ENCODE measurements at regions not wholly inside any gene's neighbourhood (a gene's known extent, or its start where the extent isn't known, plus 50 kb on each side); places are given as distances from the start of the nearest gene placed in this dataset.
"Not testable (repeated sequence)": the region's sequence is repeated elsewhere in the genome, so short reads cannot be mapped to it uniquely, and the experiment has no call there.

- Histone ChIP-seq H3K4me1 (ENCODE audit: control insufficient read depth in 5 of 5, insufficient read depth in 5 of 5, low read length in 5 of 5) (no peaks in the 10 kb centered on the region), H3K4me3 (ENCODE audit: low read depth in 1 of 5, low read length in 5 of 5) (no peak overlapping the region), H3K27ac (ENCODE audit: low read depth, low read length) (no peak overlapping the region), H3K36me3 (ENCODE audit: control insufficient read depth in 5 of 5, insufficient read depth in 5 of 5, low read length in 5 of 5) (no peaks in the 10 kb centered on the region), H3K9me3 (ENCODE audit: control insufficient read depth in 5 of 5, low read length in 5 of 5) (no peaks in the 10 kb centered on the region), H3K27me3 (ENCODE audit: control insufficient read depth in 5 of 5, insufficient read depth in 4 of 5, low read length in 5 of 5) (no peaks in the 10 kb centered on the region), H3K9ac (ENCODE audit: low read length in 5 of 5) (no peak overlapping the region)
Observed at GRCh38 chr13:81246556-81246955, 905.6 kb upstream of the SPRY2 start.

DNA sequence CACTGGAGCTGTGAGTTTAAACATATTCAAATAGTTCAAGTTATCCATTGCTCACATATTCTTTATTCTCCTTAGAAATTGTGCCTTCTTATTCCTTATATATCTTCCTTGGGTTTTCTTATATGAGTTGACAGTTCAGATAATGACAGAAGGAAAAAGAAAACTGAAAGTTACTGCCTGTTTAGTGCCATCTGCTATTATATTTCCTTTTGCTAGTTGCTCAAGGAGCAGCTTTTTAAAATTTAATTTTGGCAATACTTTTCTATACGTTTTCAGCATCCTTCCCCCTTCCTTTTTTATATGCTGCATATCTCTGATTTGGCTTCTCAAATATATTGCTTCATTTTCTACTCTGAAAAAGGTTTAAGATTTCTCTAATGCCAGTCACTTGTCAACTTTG is 903.1 kb upstream of the SPRY2 start:
- Histone ChIP-seq H3K4me3 (ENCODE audit: low read depth in 1 of 5, low read length in 5 of 5) (no peak overlapping the region), H3K36me3 (ENCODE audit: control insufficient read depth in 5 of 5, insufficient read depth in 5 of 5, low read length in 5 of 5) (no peaks in the 10 kb centered on the region), H3K27me3 (ENCODE audit: control insufficient read depth in 5 of 5, insufficient read depth in 4 of 5, low read length in 5 of 5) (no peaks in the 10 kb centered on the region), H3K9ac (ENCODE audit: low read length in 5 of 5) (no peak overlapping the region), H3K27ac (ENCODE audit: low read depth, low read length) (no peak overlapping the region), H3K4me1 (ENCODE audit: control insufficient read depth in 5 of 5, insufficient read depth in 5 of 5, low read length in 5 of 5) (no peaks in the 10 kb centered on the region), H3K9me3 (ENCODE audit: control insufficient read depth in 5 of 5, low read length in 5 of 5) (no peaks in the 10 kb centered on the region)

GRCh38 chr13:81230386-81230785 is 889.5 kb upstream of the SPRY2 start:
- Histone ChIP-seq H3K4me3 (ENCODE audit: low read depth in 1 of 5, low read length in 5 of 5) (no peak overlapping the region), H3K36me3 (ENCODE audit: control insufficient read depth in 5 of 5, insufficient read depth in 5 of 5, low read length in 5 of 5) (no peaks in the 10 kb centered on the region), H3K27me3 (ENCODE audit: control insufficient read depth in 5 of 5, insufficient read depth in 4 of 5, low read length in 5 of 5) (no peaks in the 10 kb centered on the region), H3K4me1 (ENCODE audit: control insufficient read depth in 5 of 5, insufficient read depth in 5 of 5, low read length in 5 of 5) (no peaks in the 10 kb centered on the region), H3K9me3 (ENCODE audit: control insufficient read depth in 5 of 5, low read length in 5 of 5) (no peaks in the 10 kb centered on the region), H3K27ac (ENCODE audit: low read depth, low read length) (no peak overlapping the region), H3K9ac (ENCODE audit: low read length in 5 of 5) (no peak overlapping the region)

- H3K4me1 ChIP-seq (ENCODE audit: control insufficient read depth in 5 of 5, insufficient read depth in 5 of 5, low read length in 5 of 5); H3K4me3 ChIP-seq (ENCODE audit: low read depth in 1 of 5, low read length in 5 of 5); H3K9ac ChIP-seq (ENCODE audit: low read length in 5 of 5); H3K27ac ChIP-seq (ENCODE audit: low read depth, low read length); H3K9me3 ChIP-seq (ENCODE audit: control insufficient read depth in 5 of 5, low read length in 5 of 5); H3K27me3 ChIP-seq (ENCODE audit: control insufficient read depth in 5 of 5, insufficient read depth in 4 of 5, low read length in 5 of 5); H3K36me3 ChIP-seq (ENCODE audit: control insufficient read depth in 5 of 5, insufficient read depth in 5 of 5, low read length in 5 of 5): not testable (repeated sequence)
Observed at GRCh38 chr13:81226830-81227229, 885.9 kb upstream of the SPRY2 start.

- Histone ChIP-seq H3K27me3 (ENCODE audit: control insufficient read depth in 5 of 5, insufficient read depth in 4 of 5, low read length in 5 of 5) (no peaks in the 10 kb centered on the region), H3K9ac (ENCODE audit: low read length in 5 of 5) (no peak overlapping the region), H3K4me3 (ENCODE audit: low read depth in 1 of 5, low read length in 5 of 5) (no peak overlapping the region), H3K9me3 (ENCODE audit: control insufficient read depth in 5 of 5, low read length in 5 of 5) (no peaks in the 10 kb centered on the region), H3K36me3 (ENCODE audit: control insufficient read depth in 5 of 5, insufficient read depth in 5 of 5, low read length in 5 of 5) (no peaks in the 10 kb centered on the region), H3K4me1 (ENCODE audit: control insufficient read depth in 5 of 5, insufficient read depth in 5 of 5, low read length in 5 of 5) (no peaks in the 10 kb centered on the region), H3K27ac (ENCODE audit: low read depth, low read length) (no peak overlapping the region)
Observed at GRCh38 chr13:81224209-81224833, 883.4 kb upstream of the SPRY2 start.

DNA sequence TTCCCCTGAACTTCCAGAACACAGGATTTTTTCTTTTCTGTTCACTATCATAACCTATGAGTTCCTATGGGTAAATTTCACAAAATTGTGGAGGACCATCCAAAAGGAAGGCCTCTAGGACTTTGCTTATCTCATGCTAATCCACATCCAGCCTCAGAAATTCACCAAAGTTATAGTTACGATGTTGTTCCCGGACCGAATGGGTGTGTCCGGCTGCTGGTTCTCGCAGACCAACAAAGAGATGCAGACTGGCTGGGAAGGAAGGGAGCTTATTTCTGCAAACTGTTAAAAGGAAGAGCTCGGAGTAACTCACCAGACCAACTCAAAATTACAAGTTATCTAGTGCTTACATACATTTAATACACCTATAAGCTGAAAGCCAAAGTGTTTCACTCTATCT is 882.9 kb upstream of the SPRY2 start:
- Histone ChIP-seq H3K4me3 (ENCODE audit: low read depth in 1 of 5, low read length in 5 of 5) (no peak overlapping the region), H3K27ac (ENCODE audit: low read depth, low read length) (no peak overlapping the region)

DNA sequence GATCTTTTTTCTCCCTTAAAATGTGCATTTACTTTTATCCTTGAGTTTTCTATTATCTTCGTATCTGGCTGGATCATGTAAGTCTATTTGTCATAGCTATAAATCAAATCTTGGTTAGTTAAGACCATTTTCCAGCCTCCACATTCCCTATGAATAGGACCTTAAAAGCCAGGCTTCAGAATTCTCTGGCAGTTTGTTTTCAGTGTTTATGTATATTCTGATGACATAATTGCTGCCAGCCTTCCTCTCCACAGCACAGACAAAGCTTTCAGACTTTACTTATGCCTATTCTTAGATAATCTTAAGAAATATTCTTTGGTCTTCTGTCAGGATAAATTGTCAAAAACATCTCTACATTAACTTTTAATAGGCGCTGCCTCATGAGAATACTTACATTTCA is 870.8 kb upstream of the SPRY2 start:
- no peaks in the 10 kb centered on the region for H3K27me3 ChIP-seq (ENCODE audit: control insufficient read depth in 5 of 5, insufficient read depth in 4 of 5, low read length in 5 of 5)

More for the DNA sequence above, 882.9 kb upstream of the SPRY2 start:
- no peaks in the 10 kb centered on the region for H3K9me3 ChIP-seq (ENCODE audit: control insufficient read depth in 5 of 5, low read length in 5 of 5)
- no peaks in the 10 kb centered on the region for H3K27me3 ChIP-seq (ENCODE audit: control insufficient read depth in 5 of 5, insufficient read depth in 4 of 5, low read length in 5 of 5)
- no peaks in the 10 kb centered on the region for H3K4me1 ChIP-seq (ENCODE audit: control insufficient read depth in 5 of 5, insufficient read depth in 5 of 5, low read length in 5 of 5)
- H3K36me3 ChIP-seq (ENCODE audit: control insufficient read depth in 5 of 5, insufficient read depth in 5 of 5, low read length in 5 of 5), result no peaks in the 10 kb centered on the region
- no peak overlapping the region for H3K9ac ChIP-seq (ENCODE audit: low read length in 5 of 5)

DNA sequence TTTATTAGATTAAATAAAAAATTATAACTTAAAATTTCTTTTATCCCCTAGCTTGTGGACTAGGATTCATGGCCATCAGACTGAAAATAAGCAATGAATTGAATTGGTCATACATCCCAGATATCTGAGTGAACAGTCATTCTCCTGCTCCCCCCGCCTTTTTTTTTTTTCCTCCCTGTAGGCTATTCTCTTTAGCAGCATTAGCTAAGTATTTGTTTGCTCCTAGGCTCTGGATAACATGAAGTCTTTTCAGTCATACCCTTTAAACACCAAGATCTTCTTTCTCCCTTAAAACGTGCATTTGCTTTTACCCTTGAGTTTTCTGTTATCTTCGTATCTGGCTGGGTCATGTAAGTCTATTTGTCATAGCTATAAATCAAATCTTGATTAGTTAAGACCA is 866.7 kb upstream of the SPRY2 start:
- H3K36me3 ChIP-seq (ENCODE audit: control insufficient read depth in 5 of 5, insufficient read depth in 5 of 5, low read length in 5 of 5), result no peaks in the 10 kb centered on the region
- no peak overlapping the region for H3K27ac ChIP-seq (ENCODE audit: low read depth, low read length)
- H3K9me3 ChIP-seq (ENCODE audit: control insufficient read depth in 5 of 5, low read length in 5 of 5), result no peaks in the 10 kb centered on the region
- H3K4me1 ChIP-seq (ENCODE audit: control insufficient read depth in 5 of 5, insufficient read depth in 5 of 5, low read length in 5 of 5), result no peaks in the 10 kb centered on the region
- no peaks in the 10 kb centered on the region for H3K27me3 ChIP-seq (ENCODE audit: control insufficient read depth in 5 of 5, insufficient read depth in 4 of 5, low read length in 5 of 5)
- no peak overlapping the region for H3K4me3 ChIP-seq (ENCODE audit: low read depth in 1 of 5, low read length in 5 of 5)
- no peak overlapping the region for H3K9ac ChIP-seq (ENCODE audit: low read length in 5 of 5)

More for the DNA sequence above, 870.8 kb upstream of the SPRY2 start:
- Histone ChIP-seq H3K4me1 (ENCODE audit: control insufficient read depth in 5 of 5, insufficient read depth in 5 of 5, low read length in 5 of 5) (no peaks in the 10 kb centered on the region), H3K27ac (ENCODE audit: low read depth, low read length) (no peak overlapping the region), H3K36me3 (ENCODE audit: control insufficient read depth in 5 of 5, insufficient read depth in 5 of 5, low read length in 5 of 5) (no peaks in the 10 kb centered on the region), H3K4me3 (ENCODE audit: low read depth in 1 of 5, low read length in 5 of 5) (no peak overlapping the region), H3K9ac (ENCODE audit: low read length in 5 of 5) (no peak overlapping the region), H3K9me3 (ENCODE audit: control insufficient read depth in 5 of 5, low read length in 5 of 5) (no peaks in the 10 kb centered on the region)

DNA sequence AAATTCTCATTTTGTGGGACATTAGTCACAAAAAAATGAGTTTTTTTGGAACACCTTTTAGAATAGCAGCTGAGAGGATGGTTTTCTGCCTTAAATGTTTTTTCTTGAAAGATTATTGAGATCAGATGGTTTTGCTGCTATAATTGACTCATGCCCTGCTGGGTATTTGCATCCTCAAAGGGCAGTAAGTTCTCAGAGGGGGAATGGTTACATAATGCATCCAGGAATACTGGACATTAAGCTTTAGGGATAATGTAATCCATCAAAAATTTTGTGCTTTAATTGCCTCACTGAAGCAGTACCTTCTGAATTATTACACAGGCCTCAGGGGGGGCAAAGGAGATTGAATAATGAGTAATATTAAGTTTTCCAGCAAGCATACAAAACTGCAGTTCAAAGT is 866.3 kb upstream of the SPRY2 start:
- no peaks in the 10 kb centered on the region for H3K36me3 ChIP-seq (ENCODE audit: control insufficient read depth in 5 of 5, insufficient read depth in 5 of 5, low read length in 5 of 5)
- H3K9ac ChIP-seq (ENCODE audit: low read length in 5 of 5), result no peak overlapping the region
- no peak overlapping the region for H3K4me3 ChIP-seq (ENCODE audit: low read depth in 1 of 5, low read length in 5 of 5)
- no peaks in the 10 kb centered on the region for H3K9me3 ChIP-seq (ENCODE audit: control insufficient read depth in 5 of 5, low read length in 5 of 5)
- no peaks in the 10 kb centered on the region for H3K27me3 ChIP-seq (ENCODE audit: control insufficient read depth in 5 of 5, insufficient read depth in 4 of 5, low read length in 5 of 5)
- H3K27ac ChIP-seq (ENCODE audit: low read depth, low read length), result no peak overlapping the region
- H3K4me1 ChIP-seq (ENCODE audit: control insufficient read depth in 5 of 5, insufficient read depth in 5 of 5, low read length in 5 of 5), result no peaks in the 10 kb centered on the region

GRCh38 chr13:81203783-81204182 is 862.9 kb upstream of the SPRY2 start:
- no peaks in the 10 kb centered on the region for H3K36me3 ChIP-seq (ENCODE audit: control insufficient read depth in 5 of 5, insufficient read depth in 5 of 5, low read length in 5 of 5)
- no peaks in the 10 kb centered on the region for H3K9me3 ChIP-seq (ENCODE audit: control insufficient read depth in 5 of 5, low read length in 5 of 5)
- no peaks in the 10 kb centered on the region for H3K27me3 ChIP-seq (ENCODE audit: control insufficient read depth in 5 of 5, insufficient read depth in 4 of 5, low read length in 5 of 5)
- no peak overlapping the region for H3K9ac ChIP-seq (ENCODE audit: low read length in 5 of 5)
- H3K27ac ChIP-seq (ENCODE audit: low read depth, low read length), result no peak overlapping the region
- no peaks in the 10 kb centered on the region for H3K4me1 ChIP-seq (ENCODE audit: control insufficient read depth in 5 of 5, insufficient read depth in 5 of 5, low read length in 5 of 5)
- H3K4me3 ChIP-seq (ENCODE audit: low read depth in 1 of 5, low read length in 5 of 5), result no peak overlapping the region

- H3K36me3 ChIP-seq (ENCODE audit: control insufficient read depth in 5 of 5, insufficient read depth in 5 of 5, low read length in 5 of 5), result no peaks in the 10 kb centered on the region
- H3K4me1 ChIP-seq (ENCODE audit: control insufficient read depth in 5 of 5, insufficient read depth in 5 of 5, low read length in 5 of 5), result no peaks in the 10 kb centered on the region
- H3K27ac ChIP-seq (ENCODE audit: low read depth, low read length), result no peak overlapping the region
- H3K9me3 ChIP-seq (ENCODE audit: control insufficient read depth in 5 of 5, low read length in 5 of 5), result no peaks in the 10 kb centered on the region
- H3K27me3 ChIP-seq (ENCODE audit: control insufficient read depth in 5 of 5, insufficient read depth in 4 of 5, low read length in 5 of 5), result no peaks in the 10 kb centered on the region
- H3K9ac ChIP-seq (ENCODE audit: low read length in 5 of 5), result no peak overlapping the region
- H3K4me3 ChIP-seq (ENCODE audit: low read depth in 1 of 5, low read length in 5 of 5), result no peak overlapping the region
Observed at GRCh38 chr13:81199956-81200355, 859.0 kb upstream of the SPRY2 start.
